CMK (cell line): ENCODE measurements at regions not wholly inside any gene's neighbourhood (a gene's known extent, or its start where the extent isn't known, plus 50 kb on each side); places are given as distances from the start of the nearest gene placed in this dataset.

ENCODE experiments used
- DNase-seq: peaks from one replicate; pipeline ENCODE4 v3.0.0-alpha.2; 2010; ENCODE audit warnings: low read depth

DNA sequence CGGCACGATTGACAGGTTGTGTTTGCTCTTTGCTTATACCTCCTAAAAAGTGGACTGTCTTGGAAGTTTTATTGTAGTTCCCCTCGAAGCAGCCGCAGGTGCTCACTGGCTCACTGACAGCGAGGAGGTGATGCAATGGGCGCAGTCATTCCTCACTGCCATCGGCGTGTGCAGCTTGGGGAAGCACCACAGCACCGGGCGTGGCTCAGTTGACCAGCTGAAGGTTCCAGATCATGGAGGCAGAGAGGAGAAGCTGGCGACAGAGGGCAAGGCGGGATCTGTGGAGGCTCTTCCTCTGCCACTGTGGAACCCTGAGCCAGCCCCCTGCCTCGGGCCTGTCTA is 72.1 kb upstream of the TNRC6C start:
- DNase-seq: no peak

DNA sequence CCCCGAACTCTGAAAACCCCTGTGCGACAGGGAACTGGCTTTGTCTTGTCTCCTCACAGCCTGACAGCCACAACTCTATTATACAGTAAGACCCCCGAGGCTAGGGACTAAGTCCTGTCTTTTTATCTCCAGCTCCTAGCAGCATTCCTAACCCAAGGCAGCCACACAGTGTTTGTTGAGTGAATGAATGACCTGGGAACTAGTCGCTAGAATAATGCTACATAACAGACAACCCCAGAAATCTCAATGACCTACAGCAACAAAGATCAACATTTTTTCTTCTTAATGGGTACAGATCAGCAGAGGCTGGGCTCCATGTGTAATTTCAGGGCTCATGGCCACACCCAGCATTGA is 71.4 kb upstream of the TNRC6C start:
- DNase-seq: no peak

DNA sequence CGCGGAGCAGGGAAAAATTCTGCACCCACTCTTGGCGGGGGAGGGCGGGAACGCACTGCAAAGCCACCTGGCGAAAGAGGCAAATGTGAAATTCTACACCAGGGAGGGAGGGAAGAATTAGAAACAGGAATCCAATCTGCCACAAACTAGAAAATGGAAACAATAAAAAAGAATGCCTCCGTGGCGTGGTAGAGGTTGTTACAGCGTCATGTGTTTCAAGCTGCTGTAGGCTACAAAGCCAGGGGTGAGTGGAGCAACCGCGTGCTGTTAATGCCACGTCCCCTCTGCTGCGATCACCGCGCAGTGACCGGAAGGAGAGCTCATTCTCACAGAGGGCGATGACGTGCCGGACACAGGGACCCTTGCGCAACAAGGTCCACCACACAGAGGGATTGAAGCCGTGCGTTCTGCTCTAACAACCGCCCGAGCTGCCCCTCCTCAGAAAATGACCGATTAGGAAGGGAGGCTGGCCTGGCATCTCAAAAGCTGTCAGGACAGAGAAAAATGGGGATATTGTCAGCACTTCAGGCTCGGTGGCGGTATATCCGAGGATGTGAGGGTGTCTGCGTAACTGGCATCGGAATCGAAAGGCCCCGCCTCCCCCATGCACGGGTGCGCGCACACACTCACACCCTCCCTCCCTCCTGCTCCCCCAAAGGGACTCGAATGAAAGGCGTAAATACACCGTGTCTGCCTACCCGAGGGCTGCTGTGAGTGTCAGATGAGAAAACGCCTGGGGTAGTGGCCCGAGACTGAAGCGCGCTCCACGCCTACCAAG is 70.8 kb upstream of the TNRC6C start:
- DNase-seq: no peak

DNA sequence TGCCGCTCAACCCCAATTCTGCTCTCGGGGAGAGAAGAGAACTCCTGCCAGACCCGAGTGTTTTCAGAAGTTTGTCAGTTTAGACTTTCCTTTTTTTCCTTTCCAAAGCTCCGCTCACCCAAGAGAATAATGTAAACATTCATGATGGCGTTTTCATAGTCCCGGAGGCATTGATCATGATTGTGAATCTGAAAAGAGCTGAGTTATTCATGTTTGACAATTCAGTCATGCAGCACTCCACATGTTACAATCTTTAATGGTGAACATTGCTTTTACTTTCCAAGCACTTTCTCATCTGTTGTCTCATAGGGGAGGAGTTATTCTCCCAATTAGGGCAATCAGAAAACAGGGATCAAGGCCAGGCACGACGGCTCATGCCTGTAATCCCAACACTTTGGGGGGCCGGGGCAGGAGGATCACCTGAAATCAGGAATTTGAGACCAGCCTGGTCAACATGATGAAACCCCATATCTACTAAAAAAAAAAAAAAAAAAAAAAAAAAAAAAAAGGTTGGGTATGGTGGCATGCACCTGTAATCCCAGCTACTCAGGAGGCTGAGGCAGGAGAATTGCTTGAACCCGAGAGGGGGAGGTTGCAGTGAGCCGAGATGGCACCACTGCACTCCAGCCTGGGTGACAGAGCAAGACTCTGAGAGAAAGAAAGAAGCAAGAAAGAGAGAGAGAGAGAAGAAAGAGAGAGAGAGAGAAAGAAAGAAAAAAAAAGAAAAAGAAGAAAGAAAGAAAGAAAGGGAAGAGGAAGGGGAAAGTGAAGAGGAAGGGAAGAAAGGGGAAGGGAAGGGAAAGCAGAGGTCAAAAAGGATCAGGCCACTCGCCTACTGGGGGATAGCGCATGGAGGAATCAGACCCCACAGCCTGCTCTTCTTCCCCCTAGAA is 70.0 kb upstream of the TNRC6C start:
- no peak for DNase-seq

DNA sequence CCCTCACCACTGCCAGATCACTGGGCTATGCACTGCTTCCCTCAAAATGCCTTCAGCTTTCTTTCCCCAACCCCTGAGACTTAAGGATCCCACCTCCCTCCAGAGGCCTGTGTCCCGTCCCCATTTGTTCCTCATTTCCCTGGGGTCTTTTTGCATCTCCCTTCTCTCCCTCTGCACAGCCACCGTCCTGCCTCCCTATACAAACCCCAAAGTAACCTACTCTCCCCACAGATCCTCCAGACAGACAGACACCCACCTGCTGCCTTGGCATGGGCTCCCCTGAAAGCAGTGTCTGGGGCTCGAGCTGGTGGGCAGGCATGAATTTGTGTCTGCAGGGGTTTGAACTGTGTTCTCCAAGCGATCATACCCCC is 69.4 kb upstream of the TNRC6C start:
- no peak for DNase-seq

DNA sequence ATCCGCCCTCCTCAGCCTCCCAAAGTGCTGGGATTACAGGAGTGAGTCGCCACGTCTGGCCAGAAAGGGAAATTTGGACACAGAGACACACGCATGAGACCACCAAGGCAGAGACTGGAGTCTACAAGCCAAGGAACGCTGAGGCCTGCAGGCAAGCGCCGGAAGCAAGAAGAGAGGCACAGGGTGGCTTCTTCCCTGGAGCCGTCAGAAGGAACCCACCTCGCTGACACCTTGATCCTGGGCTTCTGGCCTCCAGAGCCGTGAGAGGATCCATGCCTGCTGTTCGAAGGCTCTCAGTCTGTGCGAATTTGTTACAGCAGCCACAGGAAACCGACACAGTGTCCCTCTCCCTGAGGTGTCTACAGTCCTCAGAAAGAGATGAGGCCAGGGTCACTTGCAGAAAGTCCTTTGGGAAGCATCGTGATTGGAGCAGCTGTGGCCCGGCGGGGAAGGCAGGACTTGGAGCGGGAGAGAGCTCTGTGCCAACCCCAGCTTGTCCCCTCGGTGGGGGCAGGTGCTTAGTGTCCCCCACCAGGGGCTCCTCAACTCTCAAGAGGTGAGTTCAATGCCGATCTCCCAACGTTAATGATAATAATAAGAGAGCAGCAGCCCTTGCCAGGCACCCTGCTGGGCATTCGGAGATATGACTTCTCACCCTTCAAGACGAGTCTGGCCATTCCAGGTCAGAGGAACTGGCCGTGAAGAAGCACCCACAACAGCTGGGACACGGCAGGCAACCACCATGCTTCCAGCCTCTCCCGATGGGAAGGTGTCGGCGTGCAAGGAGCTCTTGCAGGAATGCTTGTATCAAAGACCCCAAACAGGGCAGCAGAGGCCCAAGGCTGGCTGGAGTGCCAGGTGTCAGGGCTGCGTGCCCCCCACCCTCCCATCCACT is 68.4 kb upstream of the TNRC6C start:
- no peak for DNase-seq

DNA sequence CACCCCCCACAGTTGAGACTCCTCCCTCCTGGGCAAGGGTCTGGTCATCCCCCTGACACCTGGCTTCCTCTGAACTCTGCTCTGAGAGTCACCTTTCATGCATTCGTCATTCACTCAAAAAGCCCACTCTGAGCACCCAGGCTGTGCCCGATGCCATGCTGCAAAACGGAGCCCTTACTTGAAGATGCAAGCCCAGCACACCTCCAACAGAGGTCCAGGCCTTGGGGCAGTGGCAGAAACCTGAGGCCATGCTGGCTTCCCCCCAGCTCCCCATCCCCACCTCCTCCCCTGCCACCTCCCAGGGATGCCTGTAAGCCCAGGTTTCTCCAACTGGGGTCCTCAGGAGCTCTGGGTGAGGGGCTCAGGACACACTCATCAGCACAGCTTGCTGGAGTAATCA is 67.7 kb upstream of the TNRC6C start:
- no peak for DNase-seq

DNA sequence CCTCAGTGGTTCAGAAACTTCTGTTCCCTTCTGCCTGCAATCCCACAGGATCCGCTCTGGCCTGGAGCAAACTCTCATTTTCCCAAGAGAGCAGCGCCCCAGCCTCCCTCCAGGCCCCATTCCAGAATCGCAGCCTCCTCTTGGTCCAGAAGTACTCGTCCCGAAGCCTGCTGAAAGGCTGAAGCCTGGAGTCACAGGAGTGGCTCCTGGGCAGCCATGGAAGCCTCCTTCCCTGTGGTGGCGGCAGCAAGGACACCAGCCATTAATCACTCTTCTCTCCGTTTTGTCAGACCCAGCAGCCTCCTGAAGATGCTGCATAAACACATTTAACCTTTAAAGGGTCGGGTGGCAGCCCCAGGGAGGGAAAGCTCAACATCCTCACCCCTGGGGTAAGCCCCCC is 66.9 kb upstream of the TNRC6C start:
- no peak for DNase-seq

DNA sequence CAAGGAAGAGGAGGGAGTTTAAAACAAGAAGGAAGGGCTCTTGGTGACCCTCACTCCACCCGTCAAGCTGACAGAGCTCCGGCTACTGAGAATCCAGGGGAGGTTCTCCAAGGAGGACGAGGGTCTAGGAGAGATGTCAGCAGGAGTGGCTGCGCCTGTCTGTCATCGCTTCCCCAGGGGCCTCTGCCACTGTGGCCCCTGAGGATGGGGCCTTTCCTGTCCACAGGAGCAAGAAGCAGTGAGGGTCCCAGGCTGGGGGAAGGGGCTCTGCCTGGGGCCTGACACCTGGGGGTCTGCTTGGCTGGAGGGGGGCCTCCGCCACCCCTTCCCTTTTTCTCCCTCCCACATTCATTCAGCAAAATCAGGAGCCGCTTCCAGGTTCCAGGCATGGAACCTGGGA is 66.5 kb upstream of the TNRC6C start:
- no peak for DNase-seq

DNA sequence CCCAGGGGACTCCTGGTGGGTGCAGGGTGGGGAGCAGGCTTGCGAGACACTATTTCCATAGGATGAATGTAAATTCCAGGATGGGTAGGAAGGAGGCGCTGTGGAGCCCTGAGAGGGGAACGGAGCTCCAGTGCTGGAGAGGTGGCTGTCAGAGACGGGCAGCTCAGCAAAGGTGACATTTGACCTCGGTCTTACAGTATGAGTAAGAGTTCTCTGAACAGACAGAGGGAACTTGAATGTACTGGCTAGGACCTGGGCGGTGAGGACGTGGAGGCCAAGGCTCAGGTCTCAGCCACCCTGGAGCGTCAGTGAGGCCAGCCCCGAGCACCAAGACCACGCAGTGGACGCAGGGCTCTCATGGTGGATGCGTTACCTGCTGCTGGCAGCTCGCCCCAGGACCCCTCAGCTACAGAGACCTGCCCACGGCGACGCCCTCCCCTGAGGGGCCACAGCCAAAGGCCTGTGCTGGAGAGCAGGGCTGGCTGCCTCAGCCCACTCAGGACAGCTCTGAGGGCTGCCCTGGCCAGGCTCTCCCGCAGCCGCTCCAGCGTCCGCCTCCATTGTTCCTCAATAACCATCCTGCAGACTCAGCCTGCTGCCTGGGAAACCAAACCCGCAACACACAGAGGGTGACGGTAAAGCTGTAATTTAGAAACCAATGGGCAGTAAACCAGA is 65.9 kb upstream of the TNRC6C start:
- DNase-seq: no peak

DNA sequence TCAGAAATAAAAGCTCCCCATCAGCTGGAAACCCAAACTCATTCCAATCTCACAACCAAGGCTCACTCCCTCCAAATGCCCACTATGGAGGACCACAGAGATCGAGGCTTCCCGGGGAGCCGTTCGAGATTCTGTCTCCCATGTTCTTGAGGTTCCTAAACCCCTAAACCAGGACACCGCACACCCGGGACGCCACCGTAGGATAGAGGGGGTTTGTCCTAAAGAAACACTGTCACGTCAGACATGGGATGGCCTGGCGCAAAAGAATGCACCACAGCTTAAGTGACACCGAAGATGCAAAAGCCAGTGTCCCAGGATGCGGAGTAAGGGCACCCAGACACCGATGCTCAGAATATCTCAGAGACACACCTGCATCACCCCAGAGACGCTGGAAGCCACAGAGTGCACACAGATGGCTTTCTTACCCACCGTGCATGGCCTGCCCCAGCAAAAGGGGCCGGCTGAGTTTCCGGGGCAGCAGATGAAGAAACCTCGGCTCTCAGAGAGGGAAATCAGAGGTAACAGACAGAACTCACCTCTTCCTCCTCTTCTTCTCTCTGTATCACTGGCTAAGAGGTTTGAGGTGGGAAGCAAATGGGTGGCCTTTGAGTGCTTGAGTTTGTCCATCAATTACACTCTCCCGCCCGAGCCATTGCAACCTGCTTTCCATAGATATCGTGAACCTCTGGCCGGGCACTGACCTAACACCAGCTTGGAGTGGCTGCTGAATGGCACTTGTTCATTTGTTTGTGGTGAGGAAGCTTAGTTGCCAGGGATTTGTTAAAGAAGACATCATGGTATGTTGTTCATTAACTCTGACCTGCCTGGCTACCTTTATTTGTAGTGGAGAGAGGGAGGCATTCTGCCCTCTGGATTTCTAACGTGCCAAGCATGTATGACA is 65.1 kb upstream of the TNRC6C start:
- DNase-seq: no peak

DNA sequence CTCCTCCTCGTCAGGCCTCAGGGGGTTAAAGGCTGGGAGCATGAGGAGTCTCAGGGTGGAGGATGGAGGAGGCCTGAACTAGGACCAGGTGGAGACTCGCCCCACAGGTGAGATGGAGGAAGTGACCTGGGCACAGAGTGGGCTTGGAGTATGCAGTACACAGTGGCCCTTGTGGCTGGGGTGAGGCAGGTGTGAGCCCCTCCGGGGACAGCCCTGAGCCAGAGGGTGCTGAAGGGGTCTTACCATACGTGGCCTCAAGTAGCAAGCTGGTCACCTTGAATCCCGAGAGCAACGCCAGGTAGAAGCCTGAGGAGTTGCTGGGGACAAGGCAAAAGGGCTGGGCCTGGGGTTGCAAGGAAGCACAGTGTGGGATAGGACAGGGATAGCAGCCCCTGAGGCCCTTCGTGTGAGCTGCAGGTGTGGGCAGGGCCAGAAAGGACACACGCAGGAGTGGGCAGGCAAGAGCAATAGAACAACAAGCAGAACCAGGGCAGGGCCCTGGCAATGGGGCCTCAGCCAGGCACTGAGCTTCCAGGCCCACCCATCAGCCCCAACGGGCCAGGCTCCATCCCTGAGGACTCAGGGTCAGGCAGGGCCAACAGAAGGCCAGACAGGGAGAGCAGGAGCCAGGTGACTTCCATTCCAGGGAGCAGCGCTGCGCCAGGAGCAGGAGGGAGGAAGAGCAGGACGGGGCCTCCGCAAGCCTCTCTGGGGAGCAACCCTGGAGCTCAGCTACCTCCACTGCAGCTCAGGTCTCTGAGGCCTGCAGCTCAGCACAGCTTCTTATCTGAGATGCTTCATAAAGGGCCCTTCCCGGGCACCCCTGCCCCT is 64.2 kb upstream of the TNRC6C start:
- no peak for DNase-seq

DNA sequence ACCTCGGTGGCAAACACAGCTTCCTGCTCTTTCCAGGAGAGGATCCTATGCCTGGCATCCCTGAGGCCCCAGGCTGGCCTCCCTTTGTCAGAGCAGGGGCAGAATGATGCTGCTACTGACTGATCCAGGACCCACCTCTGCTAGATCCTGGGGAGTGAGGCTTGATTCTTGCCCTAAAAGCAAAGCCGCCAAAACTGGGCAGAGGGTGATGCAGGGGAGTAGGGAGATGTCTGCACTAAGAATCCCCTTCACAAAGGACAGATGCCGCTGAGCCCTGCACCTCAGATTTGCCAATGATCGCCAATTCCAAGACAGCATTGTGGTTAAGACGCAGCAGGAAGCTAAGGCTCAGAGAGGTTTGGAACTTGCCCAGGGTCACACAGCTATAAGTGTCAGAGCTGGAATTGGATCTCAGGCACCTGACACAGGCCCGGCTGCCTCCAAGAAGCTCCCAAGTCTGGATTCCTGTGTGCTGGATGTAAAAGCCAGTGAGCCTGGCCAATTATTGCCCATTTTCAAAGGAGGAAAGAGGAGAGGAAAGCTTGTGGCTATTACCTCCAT is 60.7 kb upstream of the TNRC6C start:
- no peak for DNase-seq

DNA sequence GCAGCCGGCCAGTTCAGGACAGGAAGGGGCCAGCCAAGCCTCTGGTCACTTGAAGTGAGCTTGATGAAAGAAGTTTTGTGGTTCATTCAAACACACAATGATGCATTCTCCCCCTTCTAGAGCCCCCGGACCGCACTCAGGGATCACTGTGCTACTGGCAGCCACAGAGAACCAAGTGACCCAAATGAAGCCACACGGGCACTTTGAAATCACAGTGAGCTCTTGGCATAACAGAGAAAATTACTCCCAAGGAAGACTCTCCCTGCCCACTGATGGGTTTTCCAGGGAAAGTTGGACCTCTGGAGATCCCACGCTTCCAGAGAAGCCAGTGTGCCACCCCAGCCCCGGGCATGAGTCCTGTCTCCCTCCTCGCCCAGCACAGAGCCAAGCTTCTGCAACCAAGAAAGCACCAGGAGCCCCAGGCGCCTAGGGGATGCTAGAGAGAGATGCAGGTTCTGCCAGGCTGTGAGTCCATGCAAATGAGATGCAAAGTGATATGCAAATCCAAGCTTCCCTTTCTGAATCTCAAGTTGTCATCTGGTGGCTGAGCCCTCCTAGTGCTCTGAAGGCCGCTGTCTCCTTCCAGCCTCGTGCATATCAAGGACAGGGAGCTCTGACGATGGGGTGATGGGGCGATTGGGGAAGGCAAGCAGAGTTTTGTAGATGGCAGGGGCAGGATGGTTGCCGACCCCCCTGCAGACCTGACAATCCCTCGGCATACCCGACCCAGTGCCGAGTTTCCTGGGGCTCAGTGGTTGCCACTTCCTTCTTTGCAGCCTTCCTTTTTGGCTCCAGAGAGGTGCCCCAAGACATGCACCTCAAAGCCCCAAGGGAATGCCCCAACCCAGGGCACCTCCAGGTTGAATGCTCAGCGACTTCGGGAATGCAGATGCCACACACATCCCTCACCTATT is 59.7 kb upstream of the TNRC6C start:
- DNase-seq: no peak

DNA sequence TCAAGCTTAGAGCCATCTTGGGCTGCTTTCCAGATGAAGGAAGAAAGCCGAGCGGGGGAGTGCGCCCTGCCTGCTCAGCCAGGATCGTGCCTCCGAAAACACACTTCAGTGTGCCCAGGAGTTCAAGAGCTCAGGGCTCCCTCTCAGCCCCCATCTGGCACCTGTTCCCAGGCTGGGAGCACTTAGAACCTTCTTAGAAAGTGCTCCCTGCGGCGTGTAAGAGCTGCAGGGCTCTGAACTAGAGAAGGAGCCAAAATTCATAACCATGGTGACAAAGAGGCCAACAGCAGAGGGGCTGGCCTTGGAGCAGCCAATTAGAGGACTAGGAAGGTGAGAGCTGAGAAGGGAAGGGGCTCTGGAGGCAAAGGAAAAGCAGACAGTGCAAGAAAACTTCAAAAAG is 59.0 kb upstream of the TNRC6C start:
- no peak for DNase-seq

DNA sequence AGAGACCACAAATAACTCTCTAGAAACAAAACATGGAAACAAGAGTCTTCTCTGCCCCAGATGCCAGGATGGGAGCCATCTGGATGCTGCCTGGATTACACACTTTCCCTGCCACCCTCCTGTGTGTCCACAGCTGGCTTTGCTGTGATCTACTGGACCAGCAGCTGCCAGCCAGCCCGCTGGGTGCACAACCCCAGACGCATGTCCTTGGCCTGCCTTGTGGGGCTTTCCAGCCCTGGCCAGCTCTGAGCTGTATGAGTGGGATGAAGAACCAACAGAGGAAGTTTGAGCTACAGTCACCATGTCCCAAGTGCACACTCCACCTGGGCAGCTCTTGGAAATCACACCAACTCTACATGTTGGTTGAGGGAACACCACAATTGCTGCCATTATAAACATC is 57.0 kb upstream of the TNRC6C start:
- no peak for DNase-seq

DNA sequence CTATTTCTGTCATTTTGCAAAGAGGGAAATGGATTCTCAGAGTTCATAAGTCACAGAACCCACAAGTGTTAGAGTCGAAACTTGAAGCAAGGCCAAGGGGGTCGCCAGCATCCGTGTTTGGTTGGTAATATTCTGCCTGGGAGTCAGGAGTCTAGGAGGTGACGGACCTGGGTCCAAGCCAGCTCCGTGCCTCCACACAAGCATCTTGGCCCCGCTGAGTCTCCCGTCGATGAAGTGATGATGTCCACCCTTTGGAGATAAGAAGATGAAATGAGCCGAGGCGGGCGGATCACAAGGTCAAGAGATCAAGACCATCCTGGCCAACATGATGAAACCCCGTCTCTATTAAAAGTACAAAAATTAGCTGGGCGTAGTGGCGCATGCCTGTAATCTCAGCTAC is 53.2 kb upstream of the TNRC6C start:
- no peak for DNase-seq

DNA sequence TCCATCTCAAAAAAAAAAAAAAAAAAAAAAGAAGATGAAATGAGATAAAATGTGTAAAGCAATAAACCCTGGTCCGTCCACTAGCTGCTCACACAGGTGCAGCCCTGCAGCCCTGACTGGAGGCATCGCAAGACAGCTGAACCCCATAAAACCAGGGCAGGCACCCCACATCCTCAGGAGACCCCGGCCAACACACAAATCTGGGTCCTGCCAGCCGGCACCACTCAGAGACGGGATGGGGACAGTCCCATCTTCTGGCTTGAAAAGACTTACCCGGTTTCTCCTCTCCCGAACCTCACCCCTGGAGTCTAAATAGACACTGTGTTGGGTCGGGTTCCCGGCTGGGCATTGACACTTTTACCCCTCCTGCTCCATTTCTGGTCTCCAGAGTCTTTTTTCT is 52.7 kb upstream of the TNRC6C start:
- DNase-seq: no peak

DNA sequence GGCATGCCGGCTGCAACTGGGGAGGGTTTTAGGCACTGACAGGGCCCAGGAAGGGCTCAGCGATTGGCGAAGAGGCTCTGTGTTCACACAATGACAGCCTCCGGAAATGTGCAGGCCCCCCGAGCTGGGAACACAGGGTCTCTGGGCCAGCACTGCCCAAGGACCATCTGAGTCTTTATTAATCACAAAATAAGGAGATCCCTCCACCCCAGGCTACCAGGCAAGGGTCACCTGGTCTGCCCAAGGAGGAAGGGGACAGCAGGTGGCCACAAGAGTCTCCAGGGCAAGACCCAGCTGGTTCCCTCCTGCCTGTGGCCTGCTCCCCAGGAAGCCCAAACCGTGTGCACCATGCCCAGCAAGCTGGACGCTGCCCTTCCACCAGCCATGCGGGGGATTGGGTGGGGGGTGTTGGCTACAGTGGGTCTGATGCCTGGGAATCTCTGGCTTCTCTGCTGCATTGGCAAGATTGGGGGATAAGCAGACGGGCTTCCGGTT is 52.1 kb upstream of the TNRC6C start:
- no peak for DNase-seq
